BJ (cell line): ENCODE measurements at regions not wholly inside any gene's neighbourhood (a gene's known extent, or its start where the extent isn't known, plus 50 kb on each side); places are given as distances from the start of the nearest gene placed in this dataset.

Source experiments
- CTCF ChIA-PET: fragments of 350-600 bp; formaldehyde crosslinking; extraction: SDS; loops from one replicate; lab custom pipeline; 2021; ENCODE audit warnings: antibody characterized with exemption, inconsistent platforms; lab: Yijun Ruan, JAX
- POLR2A ChIA-PET: fragments of 300-600 bp; sonication (Branson Sonifier 250); formaldehyde crosslinking; extraction: SDS; loops from one replicate; lab custom pipeline; 2021; ENCODE audit warnings: antibody characterized with exemption; lab: Charles Lee
- DNase-seq: peaks from one replicate; pipeline ENCODE4 v3.0.0-alpha.2; 2011; ENCODE audit warnings: low read depth
- H3K27me3 ChIP-seq: 2 replicates; pipeline ENCODE4 v1.6.0; 2011; ENCODE audit warnings: low read length; ENCODE audit not compliant: control insufficient read depth, insufficient read depth
- H3K36me3 ChIP-seq: 2 replicates; pipeline ENCODE4 v1.5.1; 2011; ENCODE audit warnings: low read length; ENCODE audit not compliant: control insufficient read depth, insufficient read depth
- H3K4me3 ChIP-seq: 2 replicates; pipeline ENCODE4 v1.5.1; 2011; ENCODE audit warnings: low read depth, mild to moderate bottlenecking, control low read depth, low read length
- TF ChIP-seq, protein P1 (sequence below): IDR thresholded peaks from 2 replicates; pipeline ENCODE4 v1.5.1; 2011; ENCODE audit warnings: low read depth, mild to moderate bottlenecking, control low read depth, inconsistent platforms, low read length, moderate library complexity; ENCODE audit not compliant: insufficient read depth

DNA sequence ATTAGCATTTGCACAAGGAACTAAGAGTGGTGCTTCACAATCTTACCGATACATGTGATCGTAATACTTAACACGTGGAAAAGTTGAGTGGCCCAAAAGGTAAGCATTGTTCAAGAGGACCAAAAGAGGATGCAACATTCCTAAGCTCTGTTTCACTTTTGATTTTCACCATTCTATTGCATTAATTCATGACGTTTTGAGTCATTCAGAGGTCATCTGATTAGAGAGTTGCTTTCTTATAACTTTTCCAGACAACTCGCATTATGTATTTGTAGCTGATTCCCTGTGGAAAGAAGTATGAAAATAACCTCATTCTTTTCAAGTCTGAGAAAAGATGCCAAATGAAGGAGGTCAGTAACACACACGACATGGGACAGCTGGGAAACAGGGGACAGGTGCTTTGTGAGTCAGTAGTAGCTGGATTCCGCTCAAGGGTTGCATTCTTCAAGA lies 344.4 kb downstream of the RND3 start:
- Histone ChIP-seq H3K4me3 (no peak overlapping the region), H3K27me3 (no peaks in the 10 kb centered on the region), H3K36me3 (no peaks in the 10 kb centered on the region)
- ChIA-PET CTCF (interaction anchor here (0.7 to 1.6 kb wide), 3 partner anchors 13 to 129 kb away, joined by 3 to 4 read pairs (median 3); no protein-coding TSS in a partner anchor), POLR2A (no interaction called here)
- TF ChIP-seq, protein P1, sequence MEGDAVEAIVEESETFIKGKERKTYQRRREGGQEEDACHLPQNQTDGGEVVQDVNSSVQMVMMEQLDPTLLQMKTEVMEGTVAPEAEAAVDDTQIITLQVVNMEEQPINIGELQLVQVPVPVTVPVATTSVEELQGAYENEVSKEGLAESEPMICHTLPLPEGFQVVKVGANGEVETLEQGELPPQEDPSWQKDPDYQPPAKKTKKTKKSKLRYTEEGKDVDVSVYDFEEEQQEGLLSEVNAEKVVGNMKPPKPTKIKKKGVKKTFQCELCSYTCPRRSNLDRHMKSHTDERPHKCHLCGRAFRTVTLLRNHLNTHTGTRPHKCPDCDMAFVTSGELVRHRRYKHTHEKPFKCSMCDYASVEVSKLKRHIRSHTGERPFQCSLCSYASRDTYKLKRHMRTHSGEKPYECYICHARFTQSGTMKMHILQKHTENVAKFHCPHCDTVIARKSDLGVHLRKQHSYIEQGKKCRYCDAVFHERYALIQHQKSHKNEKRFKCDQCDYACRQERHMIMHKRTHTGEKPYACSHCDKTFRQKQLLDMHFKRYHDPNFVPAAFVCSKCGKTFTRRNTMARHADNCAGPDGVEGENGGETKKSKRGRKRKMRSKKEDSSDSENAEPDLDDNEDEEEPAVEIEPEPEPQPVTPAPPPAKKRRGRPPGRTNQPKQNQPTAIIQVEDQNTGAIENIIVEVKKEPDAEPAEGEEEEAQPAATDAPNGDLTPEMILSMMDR = no peak
- DNase-seq = no peak

- DNase-seq = no peak
- Histone ChIP-seq H3K36me3 (no peaks in the 10 kb centered on the region), H3K27me3 (no peaks in the 10 kb centered on the region), H3K4me3 (no peak overlapping the region)
- TF ChIP-seq, protein P1 = no peak
- CTCF ChIA-PET = interaction anchor here (0.7 to 1.6 kb wide), 3 partner anchors 14 to 130 kb away, joined by 3 to 4 read pairs (median 3); no protein-coding TSS in a partner anchor
- POLR2A ChIA-PET = no interaction called here
Measured at GRCh38 chr2:150142561-150142960, 344.9 kb downstream of the RND3 start.

- TF ChIP-seq, protein P1 = no peak
- no peaks in the 10 kb centered on the region for H3K27me3 ChIP-seq
- DNase-seq = no peak
- H3K36me3 ChIP-seq = no peaks in the 10 kb centered on the region
- no peak overlapping the region for H3K4me3 ChIP-seq
- ChIA-PET POLR2A (no interaction called here), CTCF (interaction anchor here (1.2 to 1.6 kb wide), 3 partner anchors 14 to 438 kb away, joined by 3 to 4 read pairs (median 3); no protein-coding TSS in a partner anchor)
Measured at GRCh38 chr2:150141226-150142001, 346.1 kb downstream of the RND3 start.

GRCh38 chr2:150140777-150141176 lies 346.7 kb downstream of the RND3 start:
- TF ChIP-seq, protein P1 = no peak
- Histone ChIP-seq H3K27me3 (no peaks in the 10 kb centered on the region), H3K36me3 (no peaks in the 10 kb centered on the region), H3K4me3 (no peak overlapping the region)
- CTCF ChIA-PET = interaction anchor here (1.2 kb wide), 2 partner anchors 14 to 437 kb away, joined by 3 read pairs; no protein-coding TSS in a partner anchor
- no peak for DNase-seq
- POLR2A ChIA-PET = no interaction called here

GRCh38 chr2:150138587-150138986 lies 348.9 kb downstream of the RND3 start:
- DNase-seq = no peak
- CTCF ChIA-PET = no interaction called here
- POLR2A ChIA-PET = no interaction called here
- Histone ChIP-seq H3K27me3 (no peaks in the 10 kb centered on the region), H3K36me3 (no peaks in the 10 kb centered on the region), H3K4me3 (no peak overlapping the region)
- TF ChIP-seq, protein P1 = no peak
